Motor neuron (in vitro differentiated cells): ENCODE measurements at regions not wholly inside any gene's neighbourhood (a gene's known extent, or its start where the extent isn't known, plus 50 kb on each side); places are given as distances from the start of the nearest gene placed in this dataset.
"Not testable (repeated sequence)": the region's sequence is repeated elsewhere in the genome, so short reads cannot be mapped to it uniquely, and the experiment has no call there.

Experiments used
- ATAC-seq, 8 experiments: fragments of 200-7000 bp; cut with Tn5 transposase; replicated peaks in 6 of 8; 2 replicates each; pipeline ENCODE4 v1.8.0; 2021; ENCODE audit warnings: mild to moderate bottlenecking in 8 of 8, moderate library complexity in 8 of 8
- H3K27ac ChIP-seq, 2 donors: fragments of 250-450 bp; sonication (Bioruptor Pico); 2 replicates each; pipeline ENCODE4 v1.9.0; 2021; ENCODE audit warnings: antibody characterized with exemption in 2 of 2, mild to moderate bottlenecking in 2 of 2, moderate library complexity in 1 of 2
- H3K4me1 ChIP-seq, 2 donors: fragments of 250-450 bp; sonication (Bioruptor Pico); replicated peaks in 1 of 2; 2 replicates each; pipeline ENCODE4 v1.6.1; 2021; ENCODE audit warnings: antibody characterized with exemption in 2 of 2, mild to moderate bottlenecking in 2 of 2, moderate library complexity in 1 of 2
- H3K4me3 ChIP-seq, 5 donors: fragments of 250-450 bp; sonication (Bioruptor Pico); 2 replicates each; pipeline ENCODE4 v1.9.0; 2021; ENCODE audit warnings: antibody characterized with exemption in 5 of 5, mild to moderate bottlenecking in 5 of 5, moderate library complexity in 4 of 5
- WGBS, 10 experiments: fragments of 450-650 bp; shearing (Covaris generic); methylation state at CpG; one replicate each; pipeline ENCODE4 v1.0.0; 2022; 5-methylcytosine and 5-hydroxymethylcytosine counted together
- in situ Hi-C, 9 experiments: fragments of 400-800 bp; cut with MboI; loops; one replicate each; pipeline ENCODE4 v1.15.0; 2021; ENCODE audit warnings: low sequenced_read_pairs in 9 of 9, low pct_unique_long_range_greater_than_20kb in 2 of 9; ENCODE audit not compliant: unreplicated experiment in 9 of 9

GRCh38 chr1:71294178-71294577 lies 213.3 kb upstream of the ZRANB2 start:
- WGBS, 10 experiments: 13 to 100% (median 85%) methylated on average over 1 to 5 of the region's 5 CpGs
- Histone ChIP-seq H3K27ac (no peak overlapping the region), H3K4me3 (no peak overlapping the region), H3K4me1 (peaks cover 3 to 6% of the 10 kb centered on the region in 2 donors)
- in situ Hi-C loops: no loop called here
- ATAC-seq: no peak

GRCh38 chr1:71292203-71292602 lies 211.4 kb upstream of the ZRANB2 start:
- Histone ChIP-seq H3K27ac (no peak overlapping the region), H3K4me3 (no peak overlapping the region), H3K4me1 (peaks cover 3 to 6% of the 10 kb centered on the region in 2 donors)
- 54 to 93% (median 79%) methylated on average over 1 to 2 of the region's 2 CpGs; no CpG with 5 or more reads in 1 of the 10 experiments for WGBS, 10 experiments
- ATAC-seq: no peak
- in situ Hi-C loops: no loop called here

GRCh38 chr1:71290506-71291237 lies 209.8 kb upstream of the ZRANB2 start:
- in situ Hi-C loops, H3K27ac ChIP-seq, H3K4me3 ChIP-seq, H3K4me1 ChIP-seq: not testable (repeated sequence)
- WGBS, 10 experiments: 73 to 100% (median 93%) methylated on average over 1 to 6 of the region's 6 CpGs; no CpG with 5 or more reads in 3 of the 10 experiments
- ATAC-seq: peak in 3 of 8 experiments; percentile 62 to 70 (median 69)

- no peak overlapping the region for H3K27ac ChIP-seq
- H3K4me1 ChIP-seq: peaks cover 0 to under 1% of the 10 kb centered on the region in 2 donors
- H3K4me3 ChIP-seq: no peak overlapping the region
- 13 to 100% (median 83%) methylated on average over 1 of the region's 1 CpG; no CpG with 5 or more reads in 3 of the 10 experiments for WGBS, 10 experiments
- in situ Hi-C loops: no loop called here
- no peak for ATAC-seq
Observed at GRCh38 chr1:71285529-71285928, 204.7 kb upstream of the ZRANB2 start.

- Histone ChIP-seq H3K4me3 (no peak overlapping the region), H3K27ac (no peak overlapping the region), H3K4me1 (peaks cover 0 to 12% of the 10 kb centered on the region in 2 donors)
- no peak for ATAC-seq
- in situ Hi-C loops: no loop called here
Observed at GRCh38 chr1:71276466-71276865, 195.6 kb upstream of the ZRANB2 start.

GRCh38 chr1:71273334-71273733 lies 192.5 kb upstream of the ZRANB2 start:
- in situ Hi-C loops: no loop called here
- WGBS, 10 experiments: 0 to 93% (median 58%) methylated on average over 1 to 4 of the region's 6 CpGs; no CpG with 5 or more reads in 1 of the 10 experiments
- H3K4me1 ChIP-seq: no peaks in the 10 kb centered on the region
- no peak overlapping the region for H3K4me3 ChIP-seq
- H3K27ac ChIP-seq: no peak overlapping the region
- ATAC-seq: peak in 2 of 8 experiments; percentile 48 to 51

GRCh38 chr1:71270394-71270915 lies 189.6 kb upstream of the ZRANB2 start:
- in situ Hi-C loops: no loop called here
- Histone ChIP-seq H3K4me3 (no peak overlapping the region), H3K4me1 (peaks cover 0 to 2% of the 10 kb centered on the region in 2 donors), H3K27ac (no peak overlapping the region)
- WGBS, 10 experiments: 46 to 87% (median 80%) methylated on average over 1 to 8 of the region's 8 CpGs; no CpG with 5 or more reads in 3 of the 10 experiments
- no peak for ATAC-seq

GRCh38 chr1:71269818-71270217 lies 189.0 kb upstream of the ZRANB2 start:
- H3K27ac ChIP-seq: no peak overlapping the region
- peak in 1 of 8 experiments; percentile 46 for ATAC-seq
- no peak overlapping the region for H3K4me3 ChIP-seq
- 83 to 100% (median 100%) methylated on average over 1 of the region's 1 CpG for WGBS, 10 experiments
- peaks cover 0 to 2% of the 10 kb centered on the region in 2 donors for H3K4me1 ChIP-seq
- in situ Hi-C loops: no loop called here

GRCh38 chr1:71269179-71269578 lies 188.3 kb upstream of the ZRANB2 start:
- in situ Hi-C loops: no loop called here
- peak in 2 of 8 experiments; percentile 65 to 75 for ATAC-seq
- Histone ChIP-seq H3K27ac (no peak overlapping the region), H3K4me1 (peaks cover 2 to 3% of the 10 kb centered on the region in 2 donors), H3K4me3 (no peak overlapping the region)
- 31 to 85% (median 65%) methylated on average over 1 to 2 of the region's 2 CpGs for WGBS, 10 experiments

GRCh38 chr1:71267220-71267619 lies 186.4 kb upstream of the ZRANB2 start:
- H3K4me1 ChIP-seq: peaks cover 2 to 7% of the 10 kb centered on the region in 2 donors
- H3K4me3 ChIP-seq: no peak overlapping the region
- no peak for ATAC-seq
- in situ Hi-C loops: no loop called here
- no peak overlapping the region for H3K27ac ChIP-seq

GRCh38 chr1:71264039-71264438 lies 183.2 kb upstream of the ZRANB2 start:
- WGBS, 10 experiments: 48 to 97% (median 69%) methylated on average over 5 of the region's 5 CpGs
- ATAC-seq: peak in 4 of 8 experiments; percentile 28 to 82 (median 56)
- in situ Hi-C loops: no loop called here
- peaks cover 2 to 7% of the 10 kb centered on the region in 2 donors for H3K4me1 ChIP-seq
- no peak overlapping the region for H3K27ac ChIP-seq
- no peak overlapping the region for H3K4me3 ChIP-seq

- 13 to 90% (median 71%) methylated on average over 2 to 7 of the region's 7 CpGs for WGBS, 10 experiments
- H3K27ac ChIP-seq: no peak overlapping the region
- H3K4me1 ChIP-seq: peaks cover 2 to 7% of the 10 kb centered on the region in 2 donors
- in situ Hi-C loops: no loop called here
- H3K4me3 ChIP-seq: no peak overlapping the region
- peak in 1 of 8 experiments; percentile 84 for ATAC-seq
Observed at GRCh38 chr1:71262970-71263369, 182.1 kb upstream of the ZRANB2 start.

GRCh38 chr1:71252900-71253299 lies 172.1 kb upstream of the ZRANB2 start:
- no peaks in the 10 kb centered on the region for H3K4me1 ChIP-seq
- WGBS, 10 experiments: 40 to 100% (median 58%) methylated on average over 1 to 3 of the region's 3 CpGs; no CpG with 5 or more reads in 3 of the 10 experiments
- no peak for ATAC-seq
- no peak overlapping the region for H3K4me3 ChIP-seq
- no peak overlapping the region for H3K27ac ChIP-seq
- in situ Hi-C loops: no loop called here

GRCh38 chr1:71245246-71245645 lies 164.4 kb upstream of the ZRANB2 start:
- H3K4me3 ChIP-seq: no peak overlapping the region
- no peak for ATAC-seq
- in situ Hi-C loops: no loop called here
- 63 to 98% (median 87%) methylated on average over 1 to 4 of the region's 4 CpGs; no CpG with 5 or more reads in 2 of the 10 experiments for WGBS, 10 experiments
- H3K4me1 ChIP-seq: no peaks in the 10 kb centered on the region
- H3K27ac ChIP-seq: no peak overlapping the region
